HG03045 (cell line): ENCODE measurements at regions not wholly inside any gene's neighbourhood (a gene's known extent, or its start where the extent isn't known, plus 50 kb on each side); places are given as distances from the start of the nearest gene placed in this dataset.

Source experiments
- ATAC-seq: cut with Tn5 transposase; IDR thresholded peaks from one replicate; pipeline ENCODE4 v1.9.1; 2021; ENCODE audit warnings: mild to moderate bottlenecking, moderate library complexity; ENCODE audit not compliant: unreplicated experiment

DNA sequence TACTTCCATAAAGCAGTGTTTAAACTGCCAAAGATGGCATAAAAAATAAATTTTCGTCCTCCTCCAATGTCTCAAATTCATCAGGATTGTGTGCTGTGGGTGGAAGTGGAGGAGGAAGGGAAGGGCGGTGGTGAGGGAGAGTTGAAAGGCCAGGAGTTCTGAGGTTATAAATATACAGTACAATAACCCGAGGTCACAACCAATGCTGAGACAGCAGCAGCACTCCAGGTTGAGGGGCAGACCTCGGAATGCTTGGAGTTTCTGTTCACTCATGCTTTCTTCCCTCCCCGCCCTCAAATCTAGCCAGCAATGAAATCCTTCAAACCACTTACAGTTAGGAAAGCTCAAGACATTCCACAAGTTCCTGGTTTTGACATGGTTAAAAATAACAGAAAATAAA, 134.0 kb upstream of the SMAD1 start:
- no peak for ATAC-seq

DNA sequence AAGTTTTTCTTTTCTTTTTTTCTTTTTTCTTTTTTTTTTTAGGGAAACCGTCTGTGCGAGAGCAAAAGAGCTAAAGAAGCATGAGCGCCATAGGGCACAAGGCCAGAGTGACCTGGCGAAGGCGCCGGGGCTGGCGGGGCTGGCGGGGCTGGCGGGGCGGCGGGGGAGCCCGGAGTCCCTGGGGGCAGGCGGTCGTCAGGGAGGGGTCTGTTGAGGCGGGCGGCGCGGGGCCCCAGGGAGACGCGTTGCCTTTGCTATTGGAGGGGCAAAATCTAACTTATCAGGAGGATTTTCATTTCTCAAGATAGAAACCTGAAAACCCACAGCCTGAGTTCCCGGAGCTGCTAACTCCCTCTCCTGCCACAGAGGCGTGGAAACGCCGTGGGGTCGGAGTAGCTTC, 135.6 kb upstream of the SMAD1 start:
- ATAC-seq, result no peak

DNA sequence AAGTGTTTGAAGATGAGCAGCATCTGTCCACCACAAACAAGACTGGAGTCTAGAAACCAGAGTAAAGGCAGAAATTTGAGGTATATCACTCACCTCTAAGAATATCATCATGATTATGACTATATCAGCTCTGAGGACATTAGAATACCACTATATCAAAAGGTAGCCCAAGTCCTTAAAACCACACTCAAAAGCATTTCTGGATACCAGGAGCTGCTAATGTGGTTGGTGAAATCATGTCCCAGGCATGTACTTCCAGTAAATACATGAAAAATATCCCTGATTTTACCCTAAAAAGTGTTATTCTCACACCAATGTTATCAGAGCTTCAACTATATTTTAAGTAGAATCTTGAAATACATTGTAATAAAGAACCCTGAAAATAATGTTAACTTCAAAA, 136.3 kb upstream of the SMAD1 start:
- no peak for ATAC-seq

DNA sequence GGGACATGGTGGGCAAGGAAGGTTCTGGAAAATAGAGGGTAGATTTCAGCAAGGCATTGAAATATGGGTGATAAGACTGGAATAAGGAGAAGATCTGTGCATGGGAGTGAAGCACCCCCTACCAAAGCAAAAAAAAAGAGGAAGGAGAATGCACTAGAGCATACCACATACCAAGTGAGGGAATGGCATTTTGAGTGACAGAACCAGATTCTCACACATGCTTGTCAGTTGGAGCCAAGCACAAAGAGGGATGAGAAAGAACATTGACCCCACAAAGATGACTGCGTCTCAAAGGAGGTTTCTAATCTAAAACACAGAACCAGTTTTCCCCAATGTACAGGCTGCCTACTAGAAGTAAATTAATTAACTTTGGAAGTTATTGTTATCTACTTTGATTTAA, 140.3 kb upstream of the SMAD1 start:
- no peak for ATAC-seq

DNA sequence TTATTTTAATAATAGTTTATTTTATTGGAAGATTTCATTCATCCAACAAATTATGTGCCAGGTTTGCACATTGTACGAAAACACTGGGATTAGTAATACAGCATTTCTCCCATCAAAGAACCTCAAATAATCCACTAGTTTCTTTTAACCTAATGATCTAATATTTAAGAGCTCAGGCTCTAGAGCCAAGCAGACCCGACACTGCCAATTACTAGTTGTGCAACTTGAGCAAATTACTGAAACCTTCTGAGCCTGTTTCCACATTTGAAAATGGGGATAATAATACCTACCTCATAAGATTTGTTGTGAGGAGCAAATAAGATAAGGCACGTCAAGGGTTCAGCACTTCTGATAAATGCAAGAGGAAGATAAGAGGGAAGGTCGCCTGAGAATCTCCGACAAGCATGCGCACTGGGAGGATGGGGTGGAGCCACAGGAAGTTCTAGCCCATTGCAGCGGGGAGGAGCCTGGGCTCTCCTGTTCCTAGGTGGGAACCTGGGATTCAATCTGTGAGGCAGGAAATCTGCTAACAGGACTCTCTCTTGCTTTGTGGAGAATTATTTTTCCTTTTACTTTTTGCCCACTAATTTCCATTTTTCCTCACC, 141.5 kb upstream of the SMAD1 start:
- no peak for ATAC-seq

DNA sequence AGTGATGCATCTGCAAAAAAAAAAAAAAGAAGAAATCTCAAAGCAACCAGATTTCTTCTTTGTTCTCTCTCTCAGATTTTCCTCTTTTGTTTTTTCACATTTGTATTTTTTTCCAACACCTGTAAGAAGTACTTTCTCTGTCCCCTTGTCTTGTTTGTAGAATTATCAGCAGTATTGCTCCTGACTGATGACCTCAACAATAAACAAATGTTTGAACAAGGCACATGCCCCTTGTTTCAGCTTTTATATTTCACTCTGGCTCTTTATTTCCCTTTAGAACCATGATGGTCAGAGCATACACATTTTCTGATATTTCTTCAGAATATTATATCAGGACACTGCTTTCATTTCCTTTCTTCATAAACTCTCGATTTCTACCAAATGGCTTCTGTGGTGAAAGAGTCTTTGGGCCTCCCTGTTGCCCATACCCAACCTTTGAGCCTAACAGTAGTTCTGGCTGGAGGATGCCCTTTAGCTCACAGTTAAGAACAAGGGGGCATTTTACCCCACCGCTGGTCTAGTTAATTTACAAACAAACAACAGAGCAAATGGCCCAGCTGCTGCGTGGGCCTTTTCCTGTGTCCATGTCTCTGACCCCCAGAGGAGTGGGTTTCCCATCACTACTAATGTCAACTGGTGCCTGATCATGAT, 142.5 kb upstream of the SMAD1 start:
- ATAC-seq, result no peak

DNA sequence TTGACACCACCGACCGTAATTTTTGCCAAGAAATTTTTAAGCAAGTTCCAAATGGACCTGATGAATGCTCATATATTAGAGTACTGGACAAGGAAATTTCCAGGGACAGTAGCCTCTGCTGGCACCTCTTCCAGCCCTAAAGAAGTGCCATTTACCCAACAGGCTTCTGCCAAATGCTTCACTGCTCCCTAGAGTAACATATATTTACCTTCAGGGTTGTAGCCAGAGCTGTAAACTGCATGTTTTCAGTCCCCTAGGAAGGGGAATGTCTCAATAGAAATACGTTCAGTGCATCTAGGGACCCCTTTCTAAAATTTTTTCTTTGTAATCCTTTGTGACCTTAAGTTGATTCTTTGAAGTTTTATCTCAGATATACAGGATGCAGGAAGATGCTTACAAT, 143.1 kb upstream of the SMAD1 start:
- no peak for ATAC-seq

DNA sequence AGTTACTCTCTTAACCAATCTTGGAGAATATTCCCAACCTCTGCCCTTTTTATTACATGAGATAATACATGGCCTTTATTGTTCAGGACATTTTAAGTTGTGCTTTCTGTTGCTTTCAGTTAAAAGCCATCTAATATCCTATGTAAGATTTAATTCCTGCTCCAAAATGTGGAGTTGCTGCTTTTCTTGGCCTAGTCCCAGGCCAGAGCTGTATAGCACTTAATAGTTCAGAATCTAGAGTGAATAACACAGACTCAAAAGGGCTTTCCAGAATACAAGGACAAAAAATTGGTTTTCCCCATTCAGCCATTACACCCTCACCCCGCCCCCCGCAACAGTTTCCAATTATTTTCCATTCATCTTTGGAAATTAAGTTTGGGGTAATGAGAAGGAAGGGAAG, 144.3 kb upstream of the SMAD1 start:
- ATAC-seq, result no peak

DNA sequence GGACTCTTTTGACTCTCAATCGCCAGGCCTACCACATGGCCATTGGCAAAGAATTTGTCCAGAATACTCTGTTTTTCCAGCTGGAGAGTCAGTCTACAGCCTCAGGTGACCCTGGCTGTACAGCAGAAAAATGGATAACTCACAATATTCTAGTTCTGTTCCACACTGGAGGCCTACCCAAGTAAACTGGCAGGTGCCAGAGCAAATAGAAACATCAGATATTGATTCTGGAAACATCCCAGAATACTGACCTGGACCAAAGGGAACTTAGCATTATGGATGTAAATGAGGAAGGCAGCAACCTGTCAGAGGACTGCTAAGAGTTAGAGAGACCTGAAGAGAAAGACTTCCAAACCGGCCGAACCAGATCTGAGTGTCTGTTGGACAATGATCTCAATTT, 147.9 kb upstream of the SMAD1 start:
- no peak for ATAC-seq

DNA sequence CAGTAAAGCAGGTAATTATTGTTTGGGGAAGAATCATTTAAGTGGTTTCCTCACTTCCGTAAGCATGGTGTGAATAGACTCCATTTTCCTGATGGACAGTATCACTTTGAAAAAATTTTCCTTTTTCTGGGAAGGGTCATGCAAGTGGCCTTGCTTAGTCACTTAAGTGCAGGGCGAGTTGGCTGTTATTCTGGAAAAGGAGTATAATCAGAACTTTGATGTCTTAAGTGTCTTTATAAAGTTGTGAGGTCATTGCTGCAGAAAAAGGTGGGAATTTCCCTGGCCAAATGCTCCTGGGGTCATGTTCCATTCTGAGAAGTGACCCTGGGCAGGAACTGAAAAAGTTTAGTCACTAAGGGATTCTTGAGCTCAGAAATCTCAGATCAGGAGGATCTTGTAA, 146.1 kb upstream of the OTUD4 start:
- ATAC-seq, result no peak

DNA sequence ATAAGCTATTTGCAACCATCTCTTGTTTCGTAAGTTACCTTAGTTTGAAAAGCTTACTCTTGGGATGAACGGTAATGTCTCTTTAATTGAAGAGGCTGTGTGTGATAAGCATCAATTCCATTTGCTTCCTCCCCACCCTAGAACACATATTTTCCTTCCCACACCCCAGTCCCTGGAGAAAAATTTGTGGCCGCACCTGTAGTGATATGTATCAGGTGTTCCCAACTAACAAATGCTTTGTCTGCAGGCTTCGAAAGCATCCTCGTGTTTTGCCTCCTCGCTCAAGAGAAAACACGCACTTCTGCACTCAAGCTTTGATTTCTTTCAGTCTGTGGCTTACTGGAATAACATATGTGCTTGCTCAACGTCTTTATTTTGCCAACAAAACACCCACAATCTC, 143.8 kb upstream of the OTUD4 start:
- ATAC-seq, result no peak

DNA sequence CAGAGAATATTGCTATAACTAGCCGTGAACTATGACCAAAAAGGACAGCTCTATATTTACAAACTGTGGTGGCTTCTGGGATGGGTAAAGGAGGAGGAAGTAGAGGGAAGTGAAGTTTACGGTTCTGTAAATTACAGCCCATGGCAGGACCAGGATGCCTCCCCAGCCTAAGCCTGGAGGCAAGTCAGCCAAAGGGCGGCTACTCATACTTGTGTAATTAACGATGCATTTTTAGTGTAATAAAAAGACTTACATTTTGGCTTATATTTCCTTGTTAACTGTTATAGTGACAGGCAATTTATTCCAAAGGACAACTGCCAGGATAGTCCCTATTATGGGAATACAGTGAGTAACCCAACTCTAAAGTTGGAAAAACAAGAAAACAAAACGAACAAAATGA, 139.9 kb upstream of the OTUD4 start:
- ATAC-seq, result no peak

DNA sequence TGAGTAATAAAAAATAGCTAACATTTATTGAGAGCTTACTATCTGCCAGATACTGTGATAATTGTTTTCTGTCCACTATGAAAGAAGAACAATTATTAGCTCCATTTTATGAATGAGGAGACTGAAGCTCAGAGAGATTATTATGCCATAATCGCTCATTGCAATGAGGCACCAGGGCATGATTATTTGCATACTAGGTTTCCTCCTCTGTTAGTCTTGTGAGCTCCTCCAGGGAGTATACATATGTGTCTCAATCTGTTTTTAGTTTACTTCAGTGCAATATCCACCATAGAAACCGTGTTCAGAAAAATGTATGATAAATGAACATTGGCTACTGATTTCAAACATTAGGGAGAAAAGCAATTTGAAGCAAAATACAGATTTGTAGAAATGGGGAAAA, 139.4 kb upstream of the OTUD4 start:
- ATAC-seq, result no peak

DNA sequence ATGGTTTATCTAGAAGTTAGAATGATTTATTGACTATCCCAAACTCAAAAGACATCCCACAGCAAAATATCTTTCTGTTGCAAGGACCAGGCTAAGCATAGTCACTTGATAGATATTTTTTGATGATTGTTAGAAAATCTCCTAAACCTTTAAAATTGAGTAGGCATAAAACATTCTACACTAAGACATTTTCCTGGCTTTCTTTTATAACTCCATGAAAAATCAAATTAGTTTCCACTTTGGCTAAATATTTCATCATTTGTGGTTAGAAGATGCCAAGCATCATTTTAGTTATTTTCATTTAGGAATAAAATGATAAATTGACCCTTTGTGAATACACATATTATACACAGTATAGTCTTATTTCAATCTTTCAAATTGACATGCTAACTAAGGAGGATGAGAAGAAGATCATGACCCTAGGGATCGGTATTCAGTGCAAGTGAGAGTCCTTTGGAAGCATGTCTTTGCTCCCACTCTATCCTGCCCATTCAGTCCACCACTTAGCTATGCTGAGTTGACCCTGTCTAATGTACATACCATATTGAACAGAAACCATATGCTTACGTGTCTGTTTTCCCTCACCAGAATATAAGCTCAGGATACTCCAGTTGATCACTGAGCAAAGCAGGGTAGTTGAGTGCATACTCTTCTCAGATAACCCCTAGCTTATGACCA, 136.6 kb upstream of the OTUD4 start:
- no peak for ATAC-seq

DNA sequence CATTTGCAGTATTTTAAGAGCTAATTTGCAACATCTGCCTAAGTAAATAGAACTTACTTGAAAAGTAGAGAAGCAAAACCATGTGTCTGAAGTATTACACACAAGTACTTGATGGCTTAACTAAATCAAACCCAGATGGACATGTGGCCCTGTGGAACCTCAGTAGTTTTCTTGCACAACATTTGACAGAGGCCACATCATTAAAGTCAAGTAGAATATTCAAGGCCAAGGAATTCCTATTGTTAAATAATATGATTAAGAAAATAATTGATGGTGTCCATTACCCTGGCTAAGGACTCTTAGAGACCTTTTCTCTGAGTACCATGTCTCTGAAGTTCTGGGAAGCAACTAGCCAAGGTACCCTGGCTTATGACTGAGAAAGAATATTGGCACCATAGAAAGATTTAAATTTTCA, 135.4 kb upstream of the OTUD4 start:
- ATAC-seq, result no peak

DNA sequence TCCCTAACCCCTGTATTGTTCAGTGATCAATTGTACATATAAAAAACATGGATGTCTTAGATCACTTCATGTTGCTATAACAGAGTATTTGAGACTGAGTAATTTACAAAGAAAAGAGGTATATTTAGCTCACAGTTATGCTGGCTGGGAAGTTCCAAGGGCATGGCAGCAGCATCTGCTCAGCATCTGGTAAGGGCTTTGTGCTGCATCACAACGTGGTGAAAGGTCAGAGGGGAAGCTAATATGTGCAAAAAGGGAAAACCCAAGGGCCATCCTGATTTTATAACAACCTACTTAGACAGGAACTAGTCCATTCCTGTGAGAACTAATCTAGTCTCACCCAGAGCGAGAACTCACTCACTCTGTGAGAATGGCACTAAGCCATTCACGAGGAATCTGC, 128.2 kb upstream of the OTUD4 start:
- ATAC-seq, result no peak

DNA sequence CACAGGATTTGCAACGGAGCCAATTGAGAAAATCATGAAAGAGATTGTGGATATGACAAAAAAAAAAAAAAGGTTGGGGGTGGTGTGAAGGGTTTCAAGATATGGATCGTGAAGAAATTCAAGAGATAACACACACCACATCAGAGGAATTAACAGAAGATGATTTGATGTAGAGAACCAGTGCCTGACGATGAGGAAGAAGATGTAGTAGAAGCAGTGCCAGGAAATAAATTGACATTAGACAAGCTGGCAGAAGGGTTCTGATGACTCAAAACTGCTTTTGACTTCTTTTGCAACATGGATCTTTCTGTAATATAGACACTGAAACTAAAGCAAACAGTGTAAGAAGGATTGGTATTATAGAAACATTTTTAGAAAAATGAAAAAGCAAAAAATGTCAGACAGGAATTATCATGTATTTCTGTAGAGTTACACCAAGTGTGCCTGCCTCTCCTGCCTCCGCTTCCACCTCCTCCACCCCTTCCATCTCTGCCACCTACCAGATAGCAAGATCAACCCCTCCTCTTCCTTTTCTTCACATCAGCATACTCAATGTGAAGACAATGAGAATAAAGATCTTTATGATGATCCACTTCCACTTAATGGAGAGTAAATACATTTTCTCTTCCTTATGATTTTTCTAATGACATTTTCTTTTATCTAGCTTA, 127.5 kb upstream of the OTUD4 start:
- no peak for ATAC-seq

DNA sequence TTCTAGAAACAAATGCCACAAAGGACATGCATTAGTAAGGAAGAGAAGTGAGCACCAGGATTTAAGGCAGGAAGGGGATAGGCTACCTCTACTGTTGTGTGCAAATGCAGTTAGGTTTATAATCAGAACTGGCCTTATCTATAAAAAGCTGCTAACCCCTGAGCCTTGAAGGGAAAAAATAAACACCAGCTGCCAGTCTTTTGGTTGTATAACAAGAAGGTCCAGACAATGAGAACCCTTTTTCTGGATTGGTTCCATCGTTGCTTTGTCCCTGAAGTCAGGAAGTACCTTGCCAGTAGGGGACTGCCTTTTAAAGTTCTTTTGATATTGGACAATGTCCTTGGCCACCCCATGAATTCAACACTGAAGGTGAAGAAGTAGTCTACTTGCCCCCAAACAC, 126.7 kb upstream of the OTUD4 start:
- no peak for ATAC-seq

DNA sequence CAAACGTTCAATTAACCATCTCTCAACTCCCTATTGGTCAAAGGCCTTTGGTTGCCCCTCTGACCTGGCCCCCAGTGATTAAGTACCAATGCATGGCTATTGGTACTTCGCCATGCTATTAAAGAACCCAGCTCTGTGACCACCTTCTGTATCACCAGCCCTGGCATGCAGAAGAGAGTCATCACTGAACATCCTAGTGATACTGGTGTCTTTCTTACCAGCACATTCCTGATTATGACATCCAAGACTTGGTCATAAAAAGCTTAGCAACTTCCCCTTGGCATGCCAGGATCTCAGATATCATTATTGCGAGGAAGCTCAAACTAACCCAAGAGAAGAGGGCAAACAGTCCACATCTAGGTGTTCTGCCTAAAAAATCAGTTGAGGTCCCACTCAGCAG, 122.3 kb upstream of the OTUD4 start:
- no peak for ATAC-seq

DNA sequence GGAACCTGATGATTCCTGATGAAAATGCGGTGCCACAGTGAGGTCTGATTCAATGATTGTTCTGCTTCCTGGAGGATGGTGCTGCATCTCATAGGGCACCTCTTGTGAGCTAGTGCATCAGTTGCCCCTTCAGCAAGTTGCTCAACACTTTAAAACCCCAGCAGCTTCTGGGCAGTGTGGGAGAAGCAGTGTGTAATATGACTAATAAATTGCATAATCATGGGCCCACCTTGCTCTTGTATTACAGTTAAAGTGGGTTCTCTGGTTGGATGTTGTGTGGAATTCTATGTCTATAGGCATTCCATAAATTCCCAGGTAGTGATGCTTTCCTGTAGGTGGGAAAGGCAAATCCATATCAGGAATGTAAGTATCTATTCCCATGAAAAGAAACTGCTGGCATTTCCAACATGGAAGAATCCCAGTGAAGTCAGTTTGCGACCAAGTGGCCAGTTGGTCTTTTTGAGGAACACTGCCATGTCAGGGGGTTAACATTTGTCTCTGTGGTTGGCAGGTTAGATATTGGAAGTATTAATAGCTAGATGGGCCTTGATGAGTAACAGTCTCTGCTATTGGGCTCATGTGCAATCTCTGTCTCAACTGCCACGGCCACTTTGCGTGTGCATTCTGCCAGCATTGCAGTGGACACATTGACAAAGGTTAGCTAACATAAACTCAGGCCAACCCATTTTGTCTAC, 121.1 kb upstream of the OTUD4 start:
- ATAC-seq, result no peak

DNA sequence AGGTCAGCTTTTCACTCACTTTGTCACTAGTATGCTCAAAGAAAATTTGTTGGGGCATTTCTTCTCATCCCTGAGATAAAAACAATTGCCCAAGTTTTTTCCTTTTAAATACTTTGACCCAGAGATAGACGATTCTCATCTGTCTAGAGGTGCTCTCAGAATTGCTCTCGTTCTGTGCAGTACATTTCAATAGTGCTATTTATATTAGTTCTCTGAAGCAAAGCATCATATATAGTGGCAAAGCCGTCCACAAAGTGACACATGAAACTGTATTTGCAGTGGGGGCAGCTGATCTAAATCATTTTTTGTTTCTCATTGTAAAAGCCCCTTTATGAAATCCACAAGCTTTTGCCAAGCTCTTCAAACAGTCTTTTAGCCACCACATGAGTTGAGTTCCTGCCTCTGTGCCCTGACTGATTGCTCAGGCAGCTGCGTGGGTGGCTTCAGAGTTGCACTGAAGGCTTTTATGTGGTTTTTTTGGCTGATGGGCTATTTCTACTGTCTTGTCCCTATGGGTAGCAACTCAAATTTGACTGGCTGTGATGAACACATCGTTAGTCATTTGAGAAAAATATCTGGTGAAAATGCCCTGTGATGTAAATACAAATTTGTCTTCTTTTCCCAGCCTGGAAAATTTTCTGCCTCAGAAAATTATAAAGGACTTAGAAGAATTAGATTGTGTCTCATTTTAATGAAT, 119.1 kb upstream of the OTUD4 start:
- ATAC-seq, result peak; percentile 90
